Mesenteric fat pad (tissue), 1 donor: ENCODE measurements at regions not wholly inside any gene's neighbourhood (a gene's known extent, or its start where the extent isn't known, plus 50 kb on each side); places are given as distances from the start of the nearest gene placed in this dataset.
"Not testable (repeated sequence)": the region's sequence is repeated elsewhere in the genome, so short reads cannot be mapped to it uniquely, and the experiment has no call there.

ENCODE experiments used
- DNase-seq: peaks from one replicate; pipeline ENCODE4 v3.0.0-alpha.2; 2020; ENCODE audit warnings: low spot score
- donor health status: DM: yes; HTN: yes; CAD: no.

DNA sequence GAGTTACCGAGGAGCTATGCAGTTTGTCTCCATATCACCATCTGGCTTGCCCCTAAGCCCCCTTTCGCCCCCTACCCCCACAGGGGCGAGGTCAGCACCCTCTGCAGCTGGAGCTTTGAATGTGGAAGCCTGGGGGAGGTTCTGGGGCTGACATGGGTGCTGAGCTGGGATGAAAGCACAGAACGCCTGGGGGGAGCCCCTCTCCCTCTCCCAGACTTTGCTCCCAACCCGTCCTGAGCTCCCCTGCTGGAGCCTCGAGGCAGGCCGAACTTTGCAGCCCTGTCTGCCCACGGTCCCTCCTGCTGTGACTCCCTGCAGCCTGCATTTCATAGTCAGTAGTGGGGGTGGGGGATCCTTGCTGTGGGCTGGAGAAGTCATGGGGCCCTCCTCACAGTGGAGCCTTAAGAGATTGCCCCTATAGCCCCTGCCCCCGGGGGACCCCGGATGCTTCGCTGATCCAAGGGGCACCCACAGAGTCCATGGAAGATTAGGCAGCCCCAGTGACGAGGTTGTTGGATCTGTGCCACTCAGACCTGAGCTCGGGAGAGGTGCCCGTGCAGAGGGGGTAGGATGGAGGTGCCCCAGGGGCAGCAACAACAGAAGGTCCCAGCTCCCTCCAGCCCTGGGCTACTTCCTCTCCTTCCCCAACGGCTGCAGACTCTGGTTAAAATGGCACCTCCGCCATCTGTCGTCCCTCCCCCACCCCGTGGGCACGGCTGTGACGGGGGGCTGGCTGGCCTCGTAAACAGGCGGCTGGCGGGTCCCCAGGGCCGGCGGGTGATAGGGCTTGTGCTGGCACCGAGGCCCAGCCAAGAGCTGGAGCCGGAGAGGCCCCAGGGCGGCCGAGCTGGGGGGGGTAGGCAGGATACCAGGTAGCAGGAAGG lies 162.0 kb downstream of the C9orf50 start:
- no peak for DNase-seq

DNA sequence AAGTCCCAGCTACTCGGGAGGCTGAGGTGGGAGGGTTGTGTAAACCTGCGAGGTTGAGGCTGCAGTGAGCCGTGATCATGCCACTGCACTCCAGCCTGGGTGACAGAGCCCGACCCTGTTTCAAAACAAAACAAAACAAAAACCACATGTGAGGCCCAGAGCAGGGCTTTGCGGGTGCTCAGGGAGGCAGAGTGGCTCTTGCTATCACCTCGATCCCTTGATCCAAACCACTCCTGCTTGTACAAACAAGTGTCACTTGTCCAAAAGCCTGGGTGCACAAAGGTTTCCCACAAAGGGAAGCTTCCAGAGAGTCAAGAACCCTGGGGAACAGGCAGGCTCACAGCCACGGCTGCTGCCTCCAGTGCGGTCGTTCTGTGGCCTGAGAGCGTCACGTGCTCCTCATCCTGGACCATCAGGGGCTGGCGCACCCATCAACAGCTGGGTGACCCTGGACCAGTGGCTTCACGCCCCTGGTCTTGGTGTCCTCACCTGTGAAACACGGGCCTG lies 162.7 kb downstream of the C9orf50 start:
- no peak for DNase-seq

GRCh38 chr9:129457325-129457779 lies 163.5 kb downstream of the C9orf50 start:
- no peak for DNase-seq

- no peak for DNase-seq
Observed at GRCh38 chr9:129456549-129457324, 164.2 kb downstream of the C9orf50 start.

- DNase-seq: no peak
Observed at GRCh38 chr9:129455151-129455995, 165.5 kb downstream of the C9orf50 start.

GRCh38 chr9:129454467-129455067 lies 166.3 kb downstream of the C9orf50 start:
- DNase-seq: no peak

DNA sequence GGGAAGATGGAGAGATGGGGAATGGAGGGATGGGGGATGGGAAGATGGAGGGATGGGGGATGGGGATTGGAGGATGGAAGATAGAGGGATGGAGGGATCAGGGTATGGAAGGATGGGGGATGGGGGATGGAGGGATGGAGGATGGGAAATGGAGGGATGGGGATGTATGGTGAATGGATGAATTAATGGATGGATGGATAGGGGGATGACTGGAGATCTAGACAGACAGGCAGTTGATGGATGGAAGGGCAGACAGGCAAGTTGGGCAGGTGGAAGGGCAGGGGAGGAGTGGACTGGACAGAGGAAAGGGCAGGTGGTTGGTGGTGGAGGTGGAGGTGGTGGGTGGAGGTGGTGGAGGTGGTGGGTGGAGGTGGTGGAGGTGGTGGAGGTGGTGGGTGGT lies 167.2 kb downstream of the C9orf50 start:
- no peak for DNase-seq

- DNase-seq: no peak
Observed at GRCh38 chr9:129451669-129452068, 169.2 kb downstream of the C9orf50 start.

DNA sequence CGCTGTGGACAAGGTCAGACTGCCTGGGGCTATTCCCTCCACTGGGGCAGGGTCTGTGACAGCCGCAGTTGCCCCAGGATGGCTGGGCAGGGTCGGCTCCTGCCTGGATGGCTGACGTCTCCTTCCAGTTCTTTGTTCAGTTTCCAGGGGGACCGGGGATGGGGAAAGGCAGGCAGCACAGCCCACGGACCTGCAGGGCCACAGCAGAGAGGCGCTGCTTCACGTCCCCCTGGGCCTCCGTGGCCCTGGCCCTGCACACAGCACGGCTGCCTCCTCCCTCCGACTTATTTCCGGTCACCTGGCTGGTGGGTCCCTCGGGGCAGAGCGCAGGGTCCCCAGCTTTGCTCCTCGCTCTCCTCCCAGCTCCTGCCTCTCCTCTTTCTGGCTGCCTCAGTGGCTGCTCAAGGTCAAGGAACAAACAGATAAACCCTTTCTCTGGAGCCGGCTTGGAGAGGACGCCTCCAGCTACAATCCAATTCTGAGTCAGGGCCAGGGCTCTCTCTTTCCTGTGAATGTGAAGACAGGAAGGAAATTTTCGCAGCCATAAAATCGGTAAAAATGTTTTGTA lies 169.7 kb downstream of the C9orf50 start:
- no peak for DNase-seq

DNA sequence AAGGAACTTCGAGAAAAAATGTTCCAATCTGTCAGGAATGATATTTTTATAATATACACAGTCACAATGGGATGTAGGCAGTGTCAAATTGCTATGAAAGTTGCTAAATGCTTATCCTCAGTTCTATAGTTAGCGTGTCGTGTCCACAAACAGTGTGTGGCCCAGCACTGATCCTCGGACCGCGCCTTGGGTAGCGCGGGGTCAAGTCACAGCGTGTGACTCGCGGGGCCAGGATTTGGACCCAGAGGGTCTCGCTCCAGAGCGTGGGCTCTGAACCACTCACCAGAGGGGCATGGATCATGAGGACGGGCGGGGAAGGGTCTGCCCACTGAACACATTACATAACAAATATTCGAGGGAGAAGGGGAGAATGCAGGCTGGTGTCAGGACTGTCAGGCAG lies 171.8 kb downstream of the C9orf50 start:
- DNase-seq: no peak

- DNase-seq: no peak
Observed at GRCh38 chr9:129446828-129447550, 173.9 kb downstream of the C9orf50 start.

GRCh38 chr9:129445794-129446306 lies 175.1 kb downstream of the C9orf50 start:
- DNase-seq: no peak

DNA sequence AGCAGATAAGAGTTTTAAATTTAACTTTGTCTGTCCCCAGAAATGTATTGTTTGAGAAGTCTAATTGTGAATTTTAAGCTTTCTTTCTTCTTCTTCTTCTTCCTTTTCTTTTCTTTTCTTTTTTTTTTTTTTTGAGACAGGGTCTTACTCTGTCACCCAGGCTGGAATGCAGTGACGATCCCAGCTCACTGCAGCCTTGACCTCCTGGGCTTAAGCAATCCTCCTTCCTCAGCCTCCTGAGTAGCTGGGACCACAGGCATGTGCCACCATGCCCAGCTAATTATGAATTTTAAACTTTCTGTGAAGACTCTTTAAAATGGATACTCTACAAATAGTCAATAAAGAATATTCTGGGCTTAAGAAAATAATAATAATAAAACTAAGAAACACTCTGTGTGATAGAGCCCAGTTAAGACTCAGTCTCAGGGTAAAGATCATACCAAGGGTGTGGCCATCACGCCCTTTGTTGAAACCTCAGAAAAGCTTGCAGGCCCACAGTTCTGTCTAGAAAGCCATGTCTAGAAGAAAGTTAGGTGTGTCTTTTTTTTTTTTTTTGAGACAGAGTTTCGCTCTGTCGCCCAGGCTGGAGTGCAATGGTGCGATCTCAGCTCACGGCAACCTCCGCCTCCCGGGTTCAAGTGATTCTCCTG lies 177.3 kb downstream of the C9orf50 start:
- DNase-seq: not testable (repeated sequence)

GRCh38 chr9:129442803-129443511 lies 177.9 kb downstream of the C9orf50 start:
- no peak for DNase-seq

DNA sequence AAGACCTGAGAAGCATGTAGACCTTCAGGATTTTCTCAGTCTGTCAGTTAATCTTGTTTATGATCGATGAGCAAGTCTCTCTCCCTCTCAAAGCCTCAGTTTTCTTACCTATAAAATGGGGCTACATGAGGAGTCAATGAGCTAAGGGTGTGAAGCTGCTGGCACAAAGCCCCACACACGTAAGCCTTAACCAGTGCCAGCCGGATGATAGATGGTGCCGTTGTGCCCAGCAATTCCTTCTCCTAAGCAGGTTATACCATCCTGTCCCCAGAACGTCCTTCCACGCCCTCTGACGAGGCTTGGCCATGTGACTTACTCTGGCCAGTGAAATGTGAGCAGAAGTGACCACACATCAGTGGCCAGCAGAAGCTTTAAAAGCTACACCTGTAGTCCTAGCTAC lies 179.0 kb downstream of the C9orf50 start:
- no peak for DNase-seq

- no peak for DNase-seq
Observed at GRCh38 chr9:129440435-129441186, 180.3 kb downstream of the C9orf50 start.

DNA sequence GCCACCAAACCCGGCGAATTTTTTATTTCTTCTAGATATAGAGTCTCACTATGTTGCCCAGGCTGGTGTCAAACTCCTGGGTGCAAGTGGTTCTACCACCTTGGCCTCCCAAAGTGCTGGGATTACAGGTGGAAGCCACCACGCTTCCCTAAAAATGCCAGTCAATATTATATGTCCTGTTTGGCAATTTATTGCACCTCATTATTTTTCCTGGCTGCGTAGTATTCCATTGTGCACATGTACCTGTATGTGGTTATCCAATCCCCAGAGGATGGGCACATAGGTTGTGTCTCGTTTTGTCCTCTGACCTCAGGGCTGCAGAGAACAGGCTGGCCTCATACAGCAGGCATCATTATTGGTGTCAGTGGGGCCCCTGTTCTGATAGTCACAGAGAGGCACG lies 181.7 kb downstream of the C9orf50 start:
- DNase-seq: no peak
